AG04450 (cell line): ENCODE measurements at regions not wholly inside any gene's neighbourhood (a gene's known extent, or its start where the extent isn't known, plus 50 kb on each side); places are given as distances from the start of the nearest gene placed in this dataset.

ENCODE experiments used
- CTCF ChIA-PET: fragments of 300-600, 350-600 bp; formaldehyde crosslinking; extraction: SDS; loops from one replicate; lab custom pipeline; 2022; ENCODE audit warnings: antibody characterized with exemption, inconsistent platforms; lab: Charles Lee
- POLR2A ChIA-PET: fragments of 350-600 bp; formaldehyde crosslinking; extraction: SDS; loops from one replicate; lab custom pipeline; 2021; ENCODE audit warnings: antibody characterized with exemption, inconsistent platforms; lab: Yijun Ruan, JAX
- DNase-seq: peaks from one replicate; pipeline ENCODE4 v3.0.0-alpha.2; 2011; ENCODE audit warnings: low read depth, low spot score
- H3K27ac ChIP-seq: one replicate; pipeline ENCODE4 v1.5.1; 2012; ENCODE audit warnings: low read depth, low read length, control low read depth
- H3K27me3 ChIP-seq: one replicate; pipeline ENCODE4 v1.6.0; 2012; ENCODE audit warnings: low read length; ENCODE audit not compliant: control insufficient read depth, insufficient read depth
- H3K4me3 ChIP-seq: 2 replicates; pipeline ENCODE4 v1.5.1; 2011; ENCODE audit warnings: mild to moderate bottlenecking, low read depth, low read length, control low read depth
- H3K9me3 ChIP-seq: 2 replicates; pipeline ENCODE4 v1.5.1; 2012; ENCODE audit warnings: low read length; ENCODE audit not compliant: control insufficient read depth, insufficient read depth
- CTCF ChIP-seq: IDR thresholded peaks from 2 replicates; pipeline ENCODE4 v1.5.1; 2011; ENCODE audit warnings: low read depth, low read length, control low read depth, inconsistent platforms

GRCh38 chr12:93273834-93274564 is 103.7 kb upstream of the NUDT4 start:
- H3K4me3 ChIP-seq, result no peak overlapping the region
- no peak for DNase-seq
- CTCF ChIA-PET, result no interaction called here

DNA sequence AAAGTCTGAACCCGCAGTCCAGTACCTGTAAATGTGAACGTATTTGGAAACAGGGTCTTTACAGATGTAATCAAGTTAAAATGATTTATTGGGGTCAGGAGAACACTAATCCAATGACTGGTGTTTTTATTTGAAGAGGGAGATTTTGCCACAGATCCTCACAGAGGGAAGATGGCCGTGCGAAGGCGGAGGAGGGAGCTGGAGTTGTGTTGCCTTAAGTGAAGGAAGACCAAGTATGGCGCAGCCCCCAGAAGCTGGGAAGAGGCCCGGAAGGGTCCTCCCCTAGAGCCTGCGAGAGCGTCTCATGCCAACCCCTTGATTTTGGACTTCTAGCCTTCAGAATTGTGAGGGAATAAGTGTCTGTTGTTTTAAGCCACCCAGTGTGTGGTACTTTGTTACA is 102.8 kb upstream of the NUDT4 start:
- ChIA-PET POLR2A (no interaction called here), CTCF (no interaction called here)
- no peak for TF ChIP-seq CTCF
- no peak overlapping the region for H3K4me3 ChIP-seq
- H3K27me3 ChIP-seq, result no peaks in the 10 kb centered on the region
- no peak for DNase-seq
- H3K9me3 ChIP-seq, result 0 out of 2 replicates have a peak, but pooled peaks cover 2% of the 10 kb centered on the region
- no peak overlapping the region for H3K27ac ChIP-seq

More at GRCh38 chr12:93273834-93274564, 103.7 kb upstream of the NUDT4 start:
- no peaks in the 10 kb centered on the region for H3K27me3 ChIP-seq
- POLR2A ChIA-PET, result no interaction called here
- no peak overlapping the region for H3K27ac ChIP-seq
- no peak for TF ChIP-seq CTCF
- H3K9me3 ChIP-seq, result 0 out of 2 replicates have a peak, but pooled peaks cover 2% of the 10 kb centered on the region

DNA sequence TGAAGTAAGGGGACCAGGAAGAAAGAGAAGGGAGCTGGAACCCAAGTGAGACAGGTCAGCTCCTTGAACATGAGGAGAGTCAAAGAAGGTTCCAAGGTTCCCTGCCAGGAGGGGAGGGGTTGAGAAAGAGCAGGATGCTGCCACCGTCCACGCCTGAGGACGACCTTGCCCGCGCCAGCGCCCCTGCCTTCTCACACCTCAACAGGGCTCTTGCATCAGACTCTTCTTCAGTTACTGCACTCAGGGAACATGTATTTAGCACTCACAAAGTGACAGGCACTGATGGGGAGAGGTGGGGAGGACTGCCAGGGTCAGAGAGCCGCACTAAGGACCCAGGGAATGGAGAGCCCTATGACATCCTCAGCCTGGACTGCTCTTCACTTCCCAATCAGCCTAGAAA is 102.1 kb upstream of the NUDT4 start:
- ChIA-PET CTCF (interaction anchor here (1.7 kb wide), 1 partner anchor 144 kb away, joined by 4 read pairs; no protein-coding TSS in a partner anchor), POLR2A (no interaction called here)
- Histone ChIP-seq H3K27ac (no peak overlapping the region), H3K4me3 (no peak overlapping the region), H3K27me3 (no peaks in the 10 kb centered on the region), H3K9me3 (0 out of 2 replicates have a peak, but pooled peaks cover under 1% of the 10 kb centered on the region)
- DNase-seq, result no peak
- no peak for TF ChIP-seq CTCF

- Histone ChIP-seq H3K27me3 (no peaks in the 10 kb centered on the region), H3K27ac (no peak overlapping the region), H3K4me3 (no peak overlapping the region), H3K9me3 (no peaks in the 10 kb centered on the region)
- CTCF ChIA-PET, result no interaction called here
- no peak for TF ChIP-seq CTCF
- DNase-seq, result no peak
- POLR2A ChIA-PET, result no interaction called here
Observed at GRCh38 chr12:93279565-93280412, 97.9 kb upstream of the NUDT4 start.

DNA sequence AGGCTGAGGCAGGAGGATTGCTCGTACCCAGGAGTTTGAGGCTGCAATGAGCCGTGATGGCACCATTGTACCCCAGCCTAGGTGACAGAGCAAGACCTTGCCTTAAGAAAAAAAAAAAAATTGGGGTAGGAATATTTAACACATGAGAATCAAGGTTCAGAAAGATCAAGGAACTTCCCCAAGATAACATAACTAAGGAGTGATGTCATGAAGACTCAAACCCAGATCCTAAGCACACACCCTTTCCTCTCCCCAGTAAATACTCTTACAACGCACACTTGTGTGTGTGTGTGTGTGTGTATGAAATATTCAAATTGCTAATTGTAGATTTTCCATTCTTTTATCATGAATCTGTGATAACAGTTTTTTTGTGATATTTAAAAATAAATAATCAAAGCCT is 90.6 kb upstream of the NUDT4 start:
- no peak for TF ChIP-seq CTCF
- CTCF ChIA-PET, result no interaction called here
- Histone ChIP-seq H3K4me3 (no peak overlapping the region), H3K27ac (no peak overlapping the region), H3K27me3 (no peaks in the 10 kb centered on the region), H3K9me3 (no peaks in the 10 kb centered on the region)
- DNase-seq, result no peak
- POLR2A ChIA-PET, result no interaction called here
